Left colon (tissue), 2 donors: ENCODE measurements at regions not wholly inside any gene's neighbourhood (a gene's known extent, or its start where the extent isn't known, plus 50 kb on each side); places are given as distances from the start of the nearest gene placed in this dataset.
"Not testable (repeated sequence)": the region's sequence is repeated elsewhere in the genome, so short reads cannot be mapped to it uniquely, and the experiment has no call there.

ENCODE experiments used
- ATAC-seq: fragments of 200-7000 bp; cut with Tn5 transposase; one replicate; pipeline ENCODE4 v1.9.1; 2020; ENCODE audit warnings: mild to moderate bottlenecking, moderate library complexity
- DNase-seq, 2 donors: peaks; one replicate each; pipeline ENCODE4 v3.0.0-alpha.2; 2020
- intact Hi-C, 2 donors: fragments of 100-400 bp; cut with DNase I in 1 of 2; cut with micrococcal nuclease in 1 of 2; formaldehyde crosslinking; loops; one replicate each; pipeline versions ENCODE4 v1.11.2 to v1.14.0; 2022; cut with DNase I, micrococcal nuclease
- donor health status: DM: no; HTN: no; CAD: no.
- donor health status: DM: yes; HTN: yes; CAD: no.

DNA sequence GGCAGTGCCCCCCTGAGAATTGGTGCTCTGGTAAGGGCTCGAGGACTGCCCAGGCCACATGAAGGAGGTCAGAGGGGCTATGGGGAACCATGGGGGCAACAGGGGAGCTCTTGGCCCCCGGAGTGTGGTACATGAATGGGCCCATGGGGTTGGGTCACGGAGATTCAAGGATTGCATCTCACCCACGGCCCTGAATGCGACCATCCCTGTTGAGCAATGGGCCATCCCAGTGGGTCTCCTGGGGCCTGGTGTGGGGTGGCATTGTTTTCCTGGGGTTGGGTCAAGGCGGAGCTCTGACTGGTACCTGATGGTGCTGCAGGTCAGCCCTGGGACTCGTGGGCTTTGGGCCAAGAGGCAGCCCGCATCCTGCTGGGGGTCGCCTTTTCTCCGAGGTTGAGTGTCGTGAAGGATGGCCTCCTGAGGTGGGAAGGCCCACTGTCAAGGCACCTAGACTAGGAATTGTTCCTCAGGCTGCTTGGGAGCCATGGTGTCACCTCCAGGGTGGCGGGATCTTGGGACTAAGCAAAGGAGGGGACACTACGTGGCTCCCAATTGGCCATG lies 198.3 kb downstream of the UBE3A start:
- ATAC-seq: no peak
- DNase-seq: peak in 1 of 2 donors; percentile 15

DNA sequence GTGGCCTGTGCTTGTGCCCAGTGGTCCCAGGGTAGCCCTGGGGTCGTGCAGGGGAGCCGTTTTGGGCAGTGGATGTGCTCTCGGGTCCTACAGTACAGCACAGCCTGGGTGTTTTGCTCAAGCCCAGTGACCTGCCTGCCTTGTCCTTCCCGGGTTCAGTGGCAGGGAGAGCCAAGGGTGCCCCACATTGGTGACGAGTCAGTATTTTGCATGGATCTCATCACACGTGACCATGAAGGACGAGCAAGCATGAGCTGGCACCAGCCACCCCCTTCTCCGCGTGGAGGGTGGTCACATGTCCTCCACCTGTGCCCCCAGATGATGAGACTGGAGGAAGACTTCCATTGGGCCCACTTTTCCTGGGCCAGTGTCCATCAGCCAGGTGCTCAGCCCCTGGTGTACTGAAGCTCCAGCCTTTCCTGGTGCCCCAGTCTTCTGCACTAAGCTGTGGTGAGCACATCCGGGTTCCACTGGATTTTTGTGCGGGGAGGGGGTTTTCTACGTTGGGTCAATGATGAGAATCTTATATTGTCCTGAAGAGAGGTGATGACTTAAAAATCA lies 197.5 kb downstream of the UBE3A start:
- ATAC-seq (no peak), DNase-seq (peak in 1 of 2 donors; percentile 10)
- intact Hi-C loops: no loop called here

More for the DNA sequence above, 198.3 kb downstream of the UBE3A start:
- intact Hi-C loops: no loop called here

DNA sequence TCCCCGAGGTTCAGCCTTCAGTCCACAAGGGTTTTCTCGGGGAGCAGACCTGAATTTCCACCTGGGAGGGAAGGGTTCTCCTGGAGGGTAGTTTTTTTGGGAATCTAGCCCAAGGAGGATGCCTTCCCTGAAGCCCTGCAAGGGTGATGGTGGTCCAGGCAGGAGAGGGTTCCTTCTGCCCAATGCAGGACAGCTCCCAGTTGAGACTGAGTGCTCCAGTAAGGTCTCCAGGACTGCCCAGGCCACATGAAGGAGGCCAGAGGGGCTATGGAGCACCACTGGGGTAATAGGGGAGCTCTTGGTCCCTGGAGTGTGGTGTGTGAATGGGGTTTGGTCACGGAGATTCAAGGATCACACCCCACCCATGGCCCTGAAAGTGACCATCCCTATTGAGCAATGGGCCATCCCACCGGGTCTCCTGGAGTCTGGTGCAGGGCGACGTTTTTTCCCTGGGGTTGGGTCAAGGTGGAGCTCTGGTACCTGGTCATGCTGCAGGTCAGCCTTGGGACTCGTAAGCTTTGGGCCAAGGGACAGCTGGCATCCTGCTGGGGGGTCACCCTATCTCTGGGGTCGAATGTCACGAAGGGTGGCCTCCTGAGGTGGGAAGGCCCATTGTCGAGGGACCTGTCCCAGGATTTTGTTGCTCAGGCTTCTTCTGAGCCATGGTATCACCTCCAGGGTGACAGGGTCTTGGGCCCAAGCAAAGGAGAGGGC lies 196.5 kb downstream of the UBE3A start:
- intact Hi-C loops: no loop called here
- DNase-seq: peak in 1 of 2 donors; percentile 14
- ATAC-seq: no peak

DNA sequence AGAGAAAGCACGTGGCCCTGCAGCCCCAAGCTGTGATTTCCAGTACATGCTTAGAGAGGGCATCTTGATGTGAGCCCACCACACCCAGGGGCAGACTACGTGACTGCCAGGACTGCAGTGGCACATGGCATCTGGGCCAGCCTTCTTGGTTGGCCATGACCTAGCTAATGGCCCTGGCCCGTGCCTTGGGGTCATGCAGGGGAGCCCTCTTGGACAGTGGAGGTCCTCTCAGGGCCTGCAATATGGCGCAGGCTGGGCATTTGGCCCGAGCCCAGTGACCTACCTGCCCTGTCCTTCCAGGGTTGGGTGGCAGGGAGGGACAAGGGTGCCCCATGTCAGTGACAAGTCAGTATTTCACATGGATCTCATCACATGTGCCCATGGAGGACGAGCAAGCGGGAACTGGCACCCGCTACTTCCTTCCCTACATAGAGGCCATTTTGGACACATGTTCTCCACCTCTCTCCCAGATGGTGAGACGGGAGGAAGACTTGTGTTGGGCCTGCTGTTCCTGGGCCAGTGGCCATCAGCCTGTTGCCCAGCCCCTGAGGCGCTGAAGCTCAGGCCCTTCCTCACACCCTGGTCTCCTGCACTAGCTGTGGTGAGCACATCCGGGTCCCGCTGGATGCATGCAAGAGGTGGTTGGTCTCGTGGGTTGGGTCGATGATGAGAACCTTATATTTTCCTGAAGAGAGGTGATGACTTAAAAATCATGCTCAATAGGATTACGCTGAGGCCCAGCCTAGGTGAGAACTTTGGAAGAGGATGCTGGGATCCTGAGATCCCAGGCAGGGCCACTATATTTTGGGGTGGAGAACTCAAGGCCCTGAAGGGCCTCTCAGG lies 195.6 kb downstream of the UBE3A start:
- intact Hi-C loops: no loop called here
- DNase-seq: peak in 1 of 2 donors; percentile 15
- no peak for ATAC-seq

DNA sequence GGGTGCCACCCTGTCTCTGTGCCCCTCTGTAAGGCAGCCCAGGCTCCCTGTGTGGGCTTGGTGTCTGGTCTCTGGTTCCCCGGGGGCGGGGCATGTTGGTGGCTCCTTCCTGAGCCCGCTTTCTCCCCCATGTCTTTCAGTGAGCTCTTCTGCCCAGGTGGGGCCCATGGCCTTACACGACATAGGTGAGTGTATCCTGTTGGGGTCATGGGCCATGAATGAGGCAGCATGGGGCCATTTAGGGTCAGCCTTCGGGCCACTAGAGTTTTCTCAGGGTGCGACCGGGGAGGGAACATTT lies 195.1 kb downstream of the UBE3A start:
- DNase-seq: no peak
- intact Hi-C loops: no loop called here
- no peak for ATAC-seq

DNA sequence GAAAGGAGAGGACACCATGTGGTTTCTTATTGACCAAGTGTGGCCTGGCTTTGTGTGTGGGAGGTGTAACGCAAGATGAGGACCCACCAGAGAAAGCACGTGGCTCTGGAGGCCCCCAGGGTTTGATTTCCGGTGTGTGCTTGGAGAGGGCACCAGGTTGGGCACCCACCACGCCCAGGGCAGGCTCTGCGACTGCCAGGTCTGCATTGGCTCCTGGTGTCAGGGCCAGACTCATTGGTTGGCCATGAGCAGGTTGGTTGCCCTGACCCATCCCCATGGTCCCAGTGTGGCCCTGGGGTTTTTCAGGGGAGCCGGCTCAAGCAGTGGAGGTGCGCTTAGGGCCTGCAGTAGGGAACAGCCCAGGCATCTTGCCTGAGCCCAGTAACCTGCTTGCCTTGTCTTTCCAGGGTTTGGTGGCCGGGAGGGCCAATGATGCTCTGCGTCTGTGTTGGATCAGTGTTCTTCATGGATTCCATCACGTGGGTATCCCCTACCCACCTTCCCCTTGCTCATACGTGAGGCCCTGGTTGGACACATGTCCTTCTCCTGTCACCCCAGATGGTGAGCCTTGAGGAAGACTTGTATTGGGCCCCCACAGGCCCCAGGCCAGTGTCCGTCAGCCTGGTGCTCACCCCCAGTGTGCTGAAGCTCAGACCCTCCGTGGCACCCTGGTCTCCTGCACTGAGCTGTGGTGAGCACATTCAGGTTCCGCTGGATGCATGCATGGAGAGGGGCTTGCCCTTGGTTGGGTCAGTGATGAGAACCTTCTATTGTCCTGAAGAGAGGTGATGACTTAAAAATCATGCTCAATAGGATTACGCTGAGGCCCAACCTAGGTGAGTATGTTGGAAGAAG lies 193.9 kb downstream of the UBE3A start:
- DNase-seq: peak in 1 of 2 donors; percentile 16
- intact Hi-C loops: no loop called here
- ATAC-seq: no peak

DNA sequence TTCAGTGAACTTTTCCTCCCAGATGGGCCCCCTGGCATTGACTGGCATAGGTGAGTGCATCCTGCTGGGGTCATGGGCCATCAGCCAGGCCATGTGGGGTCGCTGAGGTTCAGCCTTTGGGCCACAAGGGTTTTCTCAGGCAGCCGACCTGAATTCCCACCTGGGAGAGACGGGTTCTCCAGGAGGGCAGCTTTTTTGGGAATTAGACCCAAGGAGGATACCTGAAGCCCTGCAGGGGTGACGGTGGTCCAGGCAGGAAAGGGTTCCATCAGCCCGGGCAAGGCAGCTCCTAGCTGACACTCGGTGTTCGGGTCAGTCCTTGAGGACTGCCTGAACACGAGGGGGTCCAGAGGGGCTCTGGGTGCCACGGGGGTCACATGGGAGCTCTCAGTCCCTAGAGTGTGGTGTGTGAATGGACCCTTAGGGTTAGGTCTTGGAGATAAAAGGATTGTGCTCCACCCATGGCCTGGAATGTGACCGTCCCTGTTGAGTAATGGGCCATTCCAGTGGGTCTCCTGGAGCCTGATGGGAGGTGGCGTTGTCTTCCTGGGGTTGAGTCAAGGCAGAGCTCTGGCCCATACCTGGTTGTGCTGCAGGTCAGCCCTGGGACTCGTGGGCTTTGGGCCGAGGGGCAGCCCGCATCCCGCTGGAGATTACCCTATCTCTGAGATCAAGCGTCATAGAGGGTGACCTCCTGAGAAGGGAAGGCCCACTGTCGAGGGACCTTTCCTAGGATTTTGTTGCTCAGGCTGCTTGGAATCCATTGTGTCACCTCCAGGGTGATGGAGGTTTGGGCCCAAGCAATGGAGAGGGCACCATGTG lies 192.8 kb downstream of the UBE3A start:
- DNase-seq: peak in 1 of 2 donors; percentile 7
- no peak for ATAC-seq
- intact Hi-C loops: no loop called here

DNA sequence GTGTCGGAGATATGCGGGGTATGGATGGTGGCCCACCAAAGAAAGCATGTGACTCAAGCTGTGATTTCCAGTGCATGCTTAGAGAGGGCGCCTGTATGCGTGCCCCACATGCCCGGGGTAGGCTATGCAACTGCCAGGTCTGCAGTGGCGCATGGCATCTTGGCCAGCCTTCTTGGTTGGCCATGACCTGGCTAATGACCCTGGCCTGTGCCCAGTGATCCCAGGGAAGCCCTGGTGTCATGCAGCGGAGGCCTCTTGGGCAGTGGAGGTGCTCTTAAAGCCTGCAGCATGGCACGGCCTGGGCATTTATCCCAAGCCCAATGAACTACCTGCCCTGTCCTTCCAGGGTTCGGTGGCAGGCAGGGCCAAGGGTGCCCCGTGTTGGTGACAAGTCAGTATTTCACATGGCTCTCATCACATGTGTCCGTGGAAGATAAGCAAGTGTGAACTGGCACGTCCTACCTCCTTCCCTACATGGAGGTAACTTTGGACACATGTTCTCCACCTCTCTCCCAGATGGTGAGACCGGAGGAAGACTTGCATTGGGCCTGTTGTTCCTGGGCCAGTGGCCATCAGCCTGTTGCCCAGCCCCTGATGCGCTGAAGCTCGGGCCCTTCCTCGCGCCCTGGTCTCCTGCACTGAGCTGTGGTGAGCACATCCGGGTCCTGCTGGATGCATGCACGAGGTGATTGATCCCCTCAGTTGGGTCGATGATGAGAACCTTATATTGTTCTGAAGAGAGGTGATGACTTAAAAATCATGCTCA lies 192.0 kb downstream of the UBE3A start:
- ATAC-seq (no peak), DNase-seq (peak in 1 of 2 donors; percentile 8)
- intact Hi-C loops: no loop called here

DNA sequence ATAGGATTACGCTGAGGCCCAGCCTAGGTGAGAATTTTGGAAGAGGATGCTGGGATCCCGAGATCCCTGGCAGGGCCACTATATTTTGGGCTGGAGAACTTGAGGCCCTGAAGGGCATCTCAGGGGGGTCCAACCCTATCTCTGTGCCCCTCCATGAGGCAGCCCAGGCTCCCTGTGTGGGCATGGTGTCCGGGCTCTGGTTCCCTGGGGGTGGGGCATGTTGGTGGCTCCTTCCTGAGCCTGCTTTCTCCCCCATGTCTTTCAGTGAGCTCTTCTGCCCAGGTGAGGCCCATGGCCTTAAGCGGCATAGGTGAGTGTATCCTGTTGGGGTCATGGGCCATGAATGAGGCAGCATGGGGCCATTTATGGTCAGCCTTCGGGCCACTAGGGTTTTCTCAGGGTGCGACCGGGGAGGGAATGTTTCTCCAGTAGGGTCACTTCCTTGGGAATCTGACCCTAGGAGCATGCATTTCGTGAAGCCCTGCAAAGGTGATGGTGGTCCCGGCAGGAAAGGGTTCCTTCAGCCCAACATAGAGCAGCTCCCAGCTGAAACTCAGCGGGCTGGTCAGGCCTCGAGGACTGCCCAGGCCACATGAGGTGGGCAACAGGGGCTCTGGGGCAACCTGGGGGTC lies 191.3 kb downstream of the UBE3A start:
- no peak for DNase-seq
- ATAC-seq: no peak
- intact Hi-C loops: no loop called here

DNA sequence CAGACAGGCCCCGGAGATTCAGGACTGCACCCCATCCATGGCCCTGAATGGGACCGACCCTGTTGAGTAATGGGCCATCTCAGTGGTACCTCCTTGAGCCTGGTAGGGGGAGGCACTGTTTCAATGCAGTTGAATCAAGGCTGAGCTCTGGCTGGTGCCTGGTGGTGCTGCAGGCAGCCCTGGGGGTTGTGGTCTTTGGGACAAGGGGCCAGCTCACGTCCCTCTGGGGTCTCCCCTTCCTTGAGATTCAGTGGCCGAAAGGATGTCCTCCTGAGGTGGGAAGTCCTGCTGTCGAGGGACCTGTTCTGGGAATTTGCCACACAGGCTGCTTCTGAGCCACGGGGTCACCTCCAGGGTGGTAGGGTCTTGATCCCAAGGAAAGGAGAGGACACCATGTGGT lies 190.7 kb downstream of the UBE3A start:
- DNase-seq, intact Hi-C loops: not testable (repeated sequence)

DNA sequence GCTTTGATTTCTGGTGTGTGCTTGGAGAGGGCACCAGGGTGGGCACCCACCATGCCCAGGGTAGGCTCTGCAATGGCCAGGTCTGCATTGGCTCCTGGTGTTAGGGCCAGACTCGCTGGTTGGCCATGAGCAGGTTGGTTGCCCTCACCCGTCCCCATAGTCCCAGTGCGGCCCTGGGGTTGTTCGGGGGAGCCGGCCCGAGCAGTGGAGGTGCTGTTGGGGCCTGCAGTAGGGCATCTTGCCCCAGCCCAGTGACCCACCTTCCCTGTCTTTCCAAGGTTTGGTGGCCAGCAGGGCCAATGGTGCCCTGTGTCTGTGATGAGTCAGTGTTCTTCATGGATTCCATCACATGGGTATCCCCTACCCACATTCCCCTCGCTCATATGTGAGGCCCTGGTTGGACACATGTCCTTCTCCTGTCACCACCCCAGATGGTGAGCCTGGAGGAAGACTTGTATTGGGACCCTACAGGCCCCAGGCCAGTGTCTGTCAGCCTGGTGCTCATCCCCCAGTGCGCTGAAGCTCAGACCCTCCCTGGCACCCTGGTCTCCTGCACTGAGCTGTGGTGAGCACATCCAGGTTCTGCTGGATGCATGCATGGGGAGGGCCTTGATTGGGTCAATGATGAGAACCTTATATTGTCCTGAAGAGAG lies 190.1 kb downstream of the UBE3A start:
- no peak for ATAC-seq
- DNase-seq: no peak
- intact Hi-C loops: no loop called here

More for the DNA sequence above, 190.7 kb downstream of the UBE3A start:
- not testable (repeated sequence) for ATAC-seq

DNA sequence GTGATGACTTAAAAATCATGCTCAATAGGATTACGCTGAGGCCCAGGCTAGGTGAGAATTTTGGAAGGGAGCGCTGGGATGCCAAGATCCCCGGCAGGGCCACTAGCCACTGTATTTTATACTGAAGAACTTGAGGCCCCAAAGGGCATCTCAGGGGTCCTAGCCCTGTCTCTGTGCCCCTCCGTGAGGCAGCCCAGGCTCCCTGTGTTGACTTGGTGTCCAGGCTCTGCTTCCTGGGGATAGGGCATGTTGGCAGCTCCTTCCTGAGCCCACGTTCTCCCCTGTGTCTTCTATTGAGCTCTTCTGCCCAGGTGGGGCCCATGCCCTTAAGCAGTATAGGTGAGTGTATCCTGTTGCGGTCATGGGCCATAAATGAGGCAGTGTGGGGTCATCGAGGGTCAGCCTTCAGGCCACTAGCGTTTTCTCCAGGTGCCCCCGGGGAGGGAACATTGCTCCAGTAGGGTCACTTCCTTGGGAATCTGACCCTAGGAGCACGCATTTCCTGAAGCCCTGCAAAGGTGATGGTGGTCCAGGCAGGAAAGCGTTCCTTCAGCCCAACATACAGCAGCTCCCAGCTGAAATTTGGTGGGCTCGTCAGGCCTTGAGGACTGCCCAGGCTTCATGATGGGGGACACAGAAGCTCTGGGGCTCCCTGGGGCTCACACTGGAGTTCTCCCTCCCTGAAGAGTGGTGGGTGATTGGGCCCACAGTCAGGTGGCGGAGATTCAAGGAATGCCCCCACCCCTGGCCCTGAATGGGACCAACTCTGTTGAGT lies 189.4 kb downstream of the UBE3A start:
- ATAC-seq: no peak

DNA sequence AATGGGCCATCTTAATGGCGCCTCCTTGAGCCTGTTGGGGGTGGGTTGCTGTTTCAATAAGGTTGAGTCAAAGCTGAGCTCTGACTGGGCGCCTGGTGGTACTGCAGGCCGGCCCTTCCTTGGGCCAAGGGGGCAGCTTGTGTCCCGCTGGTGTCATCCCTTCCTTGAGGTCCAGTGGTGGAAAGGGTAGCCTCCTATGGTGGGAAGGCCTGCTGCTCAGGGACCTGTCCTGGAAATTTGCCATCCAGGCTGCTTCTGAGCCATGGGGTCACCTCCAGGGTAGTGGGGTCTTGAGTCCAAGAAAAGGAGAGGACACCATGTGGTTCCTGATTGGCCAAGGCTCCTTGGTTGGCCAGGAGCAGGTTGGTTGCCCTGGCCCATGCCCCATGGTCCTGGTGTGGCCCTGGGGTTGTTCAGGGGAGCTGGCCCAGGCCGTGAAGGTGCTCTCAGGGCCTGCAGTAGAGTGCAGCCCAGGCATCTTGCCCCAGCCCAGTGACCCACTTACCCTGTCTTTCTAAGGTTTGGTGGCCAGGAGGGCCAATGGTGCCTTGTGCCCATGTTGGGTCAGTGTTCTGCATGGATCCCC lies 188.7 kb downstream of the UBE3A start:
- no peak for ATAC-seq
- intact Hi-C loops: no loop called here
- DNase-seq: no peak

More for the DNA sequence above, 189.4 kb downstream of the UBE3A start:
- intact Hi-C loops: no loop called here
- DNase-seq: no peak

DNA sequence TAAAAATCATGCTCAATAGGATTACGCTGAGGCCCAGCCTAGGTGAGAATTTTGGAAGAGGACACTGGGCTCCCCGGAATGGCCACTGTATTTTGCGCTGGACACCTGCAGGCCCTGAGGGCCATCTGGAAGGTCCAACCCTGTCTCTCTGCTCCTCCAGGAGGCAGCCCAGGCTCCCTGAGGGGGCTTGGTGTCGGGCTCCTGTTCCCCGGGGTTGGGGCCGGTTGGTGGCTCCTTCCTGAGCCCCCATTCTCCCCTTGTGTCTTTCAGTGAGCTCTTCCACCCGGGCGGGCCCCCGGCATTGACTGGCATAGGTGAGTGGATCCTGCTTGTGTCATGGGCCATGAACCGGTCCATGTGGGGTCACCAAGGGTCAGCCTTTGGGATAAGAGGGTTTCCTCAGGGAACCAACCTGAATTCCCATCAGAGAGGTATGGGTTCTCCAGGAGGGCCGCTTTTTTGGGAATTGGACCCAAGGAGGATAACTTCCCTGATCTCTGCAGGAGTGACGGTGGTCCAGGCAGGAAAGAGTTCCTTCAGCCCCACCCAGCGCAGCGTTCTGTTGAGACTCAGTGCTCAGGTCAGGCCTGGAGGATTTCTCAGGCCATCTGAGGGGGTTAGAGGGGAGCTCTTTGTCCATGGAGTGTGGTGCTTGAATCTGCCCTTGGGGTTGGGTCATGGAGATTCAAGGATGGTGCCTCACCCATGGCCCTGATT lies 187.8 kb downstream of the UBE3A start:
- intact Hi-C loops: no loop called here
- DNase-seq (no peak), ATAC-seq (no peak)
